Colonic mucosa (tissue), 4 donors: ENCODE measurements at regions not wholly inside any gene's neighbourhood (a gene's known extent, or its start where the extent isn't known, plus 50 kb on each side); places are given as distances from the start of the nearest gene placed in this dataset.
"Not testable (repeated sequence)": the region's sequence is repeated elsewhere in the genome, so short reads cannot be mapped to it uniquely, and the experiment has no call there.

Experiments used
- DNase-seq: peaks from one replicate; pipeline ENCODE4 v3.0.0-alpha.2; 2020
- H3K27ac ChIP-seq: fragments of 200-600 bp; one replicate; pipeline ENCODE4 v1.8.0; 2021
- H3K27me3 ChIP-seq: fragments of 200-600 bp; one replicate; pipeline ENCODE4 v1.8.0; 2021
- H3K36me3 ChIP-seq: fragments of 200-600 bp; one replicate; pipeline ENCODE4 v1.8.0; 2021
- H3K4me1 ChIP-seq: fragments of 200-600 bp; one replicate; pipeline ENCODE4 v1.8.0; 2021; ENCODE audit warnings: mild to moderate bottlenecking
- H3K4me3 ChIP-seq: fragments of 200-600 bp; one replicate; pipeline ENCODE4 v1.8.0; 2021
- H3K9ac ChIP-seq, 2 donors: one replicate each; pipeline ENCODE4 v1.7.0; 2013; ENCODE audit warnings: control low read depth in 2 of 2, low read depth in 2 of 2, low read length in 2 of 2
- H3K9me3 ChIP-seq: fragments of 200-600 bp; one replicate; pipeline ENCODE4 v1.8.0; 2021
- CTCF ChIP-seq: fragments of 200-600 bp; IDR thresholded peaks from one replicate; pipeline ENCODE4 v1.8.0; 2022; ENCODE audit warnings: antibody characterized with exemption, mild to moderate bottlenecking
- intact Hi-C: fragments of 100-400 bp; cut with DNase I; formaldehyde crosslinking; loops from one replicate; pipeline ENCODE4 v1.14.1; 2022
- donor health status: healthy.
- donor health status: DM: no; HTN: no; CAD: no.
- donor health status: DM: no; HTN: no; CAD: no.

- DNase-seq: no peak
- H3K27ac ChIP-seq: no peak overlapping the region
- no peak for TF ChIP-seq CTCF
Observed at GRCh38 chr5:101461455-101461854, 558.4 kb upstream of the ST8SIA4 start.

GRCh38 chr5:101458587-101458986, 555.5 kb upstream of the ST8SIA4 start:
- Histone ChIP-seq H3K27ac (no peak overlapping the region), H3K4me3 (no peak overlapping the region), H3K4me1 (no peaks in the 10 kb centered on the region), H3K36me3 (no peaks in the 10 kb centered on the region), H3K9me3 (no peaks in the 10 kb centered on the region), H3K9ac (no peak overlapping the region), H3K27me3 (no peaks in the 10 kb centered on the region)
- DNase-seq: no peak
- TF ChIP-seq CTCF: no peak
- intact Hi-C loops: no loop called here

More at GRCh38 chr5:101461455-101461854, 558.4 kb upstream of the ST8SIA4 start:
- H3K9ac ChIP-seq: no peak overlapping the region
- no peak overlapping the region for H3K4me3 ChIP-seq
- intact Hi-C loops: no loop called here
- no peaks in the 10 kb centered on the region for H3K27me3 ChIP-seq
- H3K9me3 ChIP-seq: no peaks in the 10 kb centered on the region
- H3K36me3 ChIP-seq: no peaks in the 10 kb centered on the region
- H3K4me1 ChIP-seq: no peaks in the 10 kb centered on the region

GRCh38 chr5:101455851-101456250, 552.8 kb upstream of the ST8SIA4 start:
- Histone ChIP-seq H3K9ac (no peak overlapping the region), H3K4me3 (no peak overlapping the region), H3K36me3 (no peaks in the 10 kb centered on the region), H3K27ac (no peak overlapping the region), H3K27me3 (no peaks in the 10 kb centered on the region), H3K9me3 (no peaks in the 10 kb centered on the region), H3K4me1 (no peaks in the 10 kb centered on the region)
- intact Hi-C loops: no loop called here
- no peak for TF ChIP-seq CTCF
- no peak for DNase-seq

- no peak overlapping the region for H3K27ac ChIP-seq
- no peaks in the 10 kb centered on the region for H3K4me1 ChIP-seq
- no peak for TF ChIP-seq CTCF
- no peaks in the 10 kb centered on the region for H3K27me3 ChIP-seq
- H3K36me3 ChIP-seq: no peaks in the 10 kb centered on the region
- no peak overlapping the region for H3K4me3 ChIP-seq
- H3K9me3 ChIP-seq: no peaks in the 10 kb centered on the region
- intact Hi-C loops: no loop called here
- no peak overlapping the region for H3K9ac ChIP-seq
- DNase-seq: no peak
Observed at GRCh38 chr5:101455048-101455447, 552.0 kb upstream of the ST8SIA4 start.

GRCh38 chr5:101442281-101442680, 539.2 kb upstream of the ST8SIA4 start:
- intact Hi-C loops, H3K27ac ChIP-seq, H3K9me3 ChIP-seq, H3K4me3 ChIP-seq, H3K4me1 ChIP-seq, H3K36me3 ChIP-seq, DNase-seq, H3K9ac ChIP-seq, H3K27me3 ChIP-seq: not testable (repeated sequence)

GRCh38 chr5:101440173-101440572, 537.1 kb upstream of the ST8SIA4 start:
- no peak for DNase-seq
- H3K27me3 ChIP-seq: no peaks in the 10 kb centered on the region
- no peak overlapping the region for H3K4me3 ChIP-seq
- H3K4me1 ChIP-seq: no peaks in the 10 kb centered on the region
- intact Hi-C loops: no loop called here
- H3K9ac ChIP-seq: no peak overlapping the region
- H3K27ac ChIP-seq: no peak overlapping the region
- TF ChIP-seq CTCF: no peak
- no peaks in the 10 kb centered on the region for H3K9me3 ChIP-seq
- no peaks in the 10 kb centered on the region for H3K36me3 ChIP-seq
